Parathyroid adenoma (tissue), 2 donors: ENCODE measurements at regions not wholly inside any gene's neighbourhood (a gene's known extent, or its start where the extent isn't known, plus 50 kb on each side); places are given as distances from the start of the nearest gene placed in this dataset.

Experiments
- H2AFZ ChIP-seq: fragments of 300-600 bp; sonication (generic); one replicate; pipeline ENCODE4 v1.7.0; 2017; ENCODE audit warnings: antibody characterized with exemption, mild to moderate bottlenecking
- H3K27ac ChIP-seq: fragments of 300-600 bp; sonication (generic); one replicate; pipeline ENCODE4 v1.7.0; 2017
- H3K27me3 ChIP-seq: fragments of 300-600 bp; sonication (generic); one replicate; pipeline ENCODE4 v1.7.0; 2017; ENCODE audit warnings: low read length; ENCODE audit not compliant: control insufficient read depth, insufficient read depth
- H3K36me3 ChIP-seq: fragments of 300-600 bp; sonication (generic); one replicate; pipeline ENCODE4 v1.7.0; 2017; ENCODE audit warnings: low read length; ENCODE audit not compliant: control insufficient read depth, insufficient read depth
- H3K4me1 ChIP-seq: fragments of 300-600 bp; sonication (generic); one replicate; pipeline ENCODE4 v1.7.0; 2017; ENCODE audit warnings: control low read depth
- H3K4me2 ChIP-seq: fragments of 300-600 bp; sonication (generic); one replicate; pipeline ENCODE4 v1.7.0; 2017; ENCODE audit warnings: low read length
- H3K4me3 ChIP-seq: fragments of 300-600 bp; sonication (generic); one replicate; pipeline ENCODE4 v1.7.0; 2017; ENCODE audit warnings: low read depth, low read length
- H3K79me2 ChIP-seq: fragments of 300-600 bp; sonication (generic); one replicate; pipeline ENCODE4 v1.7.0; 2017; ENCODE audit warnings: control low read depth
- H3K9ac ChIP-seq: fragments of 300-600 bp; sonication (generic); one replicate; pipeline ENCODE4 v1.7.0; 2017; ENCODE audit warnings: mild to moderate bottlenecking
- H3K9me3 ChIP-seq: fragments of 300-600 bp; sonication (generic); one replicate; pipeline ENCODE4 v1.7.0; 2017; ENCODE audit warnings: low read length; ENCODE audit not compliant: control insufficient read depth
- TF ChIP-seq, protein P1 (sequence below): fragments of 300-600 bp; sonication (generic); IDR thresholded peaks from one replicate; pipeline ENCODE4 v1.7.0; 2017; ENCODE audit warnings: antibody characterized with exemption, mild to moderate bottlenecking
- donor health status: primary hyperparathyroidism.

DNA sequence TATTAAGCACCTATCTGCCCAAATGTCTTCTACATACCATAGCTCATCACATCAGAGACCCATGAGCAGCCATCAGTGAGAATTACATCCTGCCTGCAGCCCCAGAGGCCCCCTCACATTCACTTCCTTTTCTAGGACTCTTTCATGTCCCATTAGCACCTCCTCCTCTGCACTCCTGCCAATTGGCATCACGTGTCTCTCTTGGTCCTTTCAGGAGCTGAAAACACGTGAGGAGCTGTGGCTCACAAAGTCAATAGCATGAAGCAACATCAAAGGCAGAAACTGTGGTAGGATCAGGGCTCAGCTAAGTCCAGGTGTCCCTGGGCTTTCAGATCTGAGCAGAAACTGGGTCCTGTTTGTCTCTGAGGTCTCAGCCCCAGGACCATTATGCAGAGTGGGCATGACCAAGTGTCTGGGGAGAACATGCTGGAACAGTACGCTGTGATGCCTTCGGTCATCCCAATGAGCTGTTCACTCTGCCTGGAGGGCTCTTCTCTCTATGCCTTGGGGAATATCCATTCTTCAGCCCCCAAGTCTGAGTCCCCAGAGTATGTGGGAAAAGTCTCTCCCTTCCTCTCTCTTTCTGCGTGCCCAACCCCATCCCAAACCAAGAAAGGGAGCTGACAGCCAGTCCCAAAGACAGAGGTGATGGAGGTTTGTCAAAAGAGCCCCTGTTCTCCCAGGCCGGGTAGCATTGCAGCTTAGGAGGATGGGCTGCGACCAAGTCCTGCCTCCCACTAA, 457.0 kb upstream of the CDH5 start:
- no peak overlapping the region for H3K27ac ChIP-seq

DNA sequence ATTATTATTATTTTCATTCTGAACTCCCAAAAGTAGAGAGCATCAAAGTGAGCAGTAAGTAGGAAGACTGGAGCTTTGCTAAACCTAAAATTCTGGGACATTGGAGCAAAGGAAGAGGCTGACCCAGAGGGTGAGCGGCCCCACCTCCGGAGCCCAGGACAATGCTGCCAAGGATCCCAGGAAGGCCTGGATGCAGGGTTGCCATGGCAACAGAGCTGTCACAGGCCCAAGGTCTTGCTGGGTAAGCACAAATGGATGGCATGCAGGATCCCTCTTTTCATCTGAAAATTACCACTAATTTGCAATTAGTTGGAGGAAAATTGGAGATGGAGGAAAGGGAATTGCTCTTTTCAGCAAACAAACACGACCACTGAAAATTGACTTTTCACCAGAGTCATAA, 457.9 kb upstream of the CDH5 start:
- no peaks in the 10 kb centered on the region for H3K9me3 ChIP-seq
- H3K79me2 ChIP-seq: no peaks in the 10 kb centered on the region
- H2AFZ ChIP-seq: no peak overlapping the region
- H3K4me3 ChIP-seq: no peak overlapping the region
- no peak overlapping the region for H3K9ac ChIP-seq
- H3K27ac ChIP-seq: no peak overlapping the region
- peaks cover 5% of the 10 kb centered on the region for H3K4me1 ChIP-seq
- TF ChIP-seq, protein P1, sequence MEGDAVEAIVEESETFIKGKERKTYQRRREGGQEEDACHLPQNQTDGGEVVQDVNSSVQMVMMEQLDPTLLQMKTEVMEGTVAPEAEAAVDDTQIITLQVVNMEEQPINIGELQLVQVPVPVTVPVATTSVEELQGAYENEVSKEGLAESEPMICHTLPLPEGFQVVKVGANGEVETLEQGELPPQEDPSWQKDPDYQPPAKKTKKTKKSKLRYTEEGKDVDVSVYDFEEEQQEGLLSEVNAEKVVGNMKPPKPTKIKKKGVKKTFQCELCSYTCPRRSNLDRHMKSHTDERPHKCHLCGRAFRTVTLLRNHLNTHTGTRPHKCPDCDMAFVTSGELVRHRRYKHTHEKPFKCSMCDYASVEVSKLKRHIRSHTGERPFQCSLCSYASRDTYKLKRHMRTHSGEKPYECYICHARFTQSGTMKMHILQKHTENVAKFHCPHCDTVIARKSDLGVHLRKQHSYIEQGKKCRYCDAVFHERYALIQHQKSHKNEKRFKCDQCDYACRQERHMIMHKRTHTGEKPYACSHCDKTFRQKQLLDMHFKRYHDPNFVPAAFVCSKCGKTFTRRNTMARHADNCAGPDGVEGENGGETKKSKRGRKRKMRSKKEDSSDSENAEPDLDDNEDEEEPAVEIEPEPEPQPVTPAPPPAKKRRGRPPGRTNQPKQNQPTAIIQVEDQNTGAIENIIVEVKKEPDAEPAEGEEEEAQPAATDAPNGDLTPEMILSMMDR: no peak
- no peak overlapping the region for H3K4me2 ChIP-seq
- no peaks in the 10 kb centered on the region for H3K27me3 ChIP-seq
- H3K36me3 ChIP-seq: no peaks in the 10 kb centered on the region

More for the DNA sequence above, 457.0 kb upstream of the CDH5 start:
- no peaks in the 10 kb centered on the region for H3K9me3 ChIP-seq
- H3K4me2 ChIP-seq: no peak overlapping the region
- no peaks in the 10 kb centered on the region for H3K79me2 ChIP-seq
- H3K4me3 ChIP-seq: no peak overlapping the region
- H3K4me1 ChIP-seq: peaks cover 5% of the 10 kb centered on the region
- no peaks in the 10 kb centered on the region for H3K36me3 ChIP-seq
- peak overlapping the region; percentile 28 for H2AFZ ChIP-seq
- H3K9ac ChIP-seq: no peak overlapping the region
- TF ChIP-seq, protein P1: no peak
- H3K27me3 ChIP-seq: no peaks in the 10 kb centered on the region

DNA sequence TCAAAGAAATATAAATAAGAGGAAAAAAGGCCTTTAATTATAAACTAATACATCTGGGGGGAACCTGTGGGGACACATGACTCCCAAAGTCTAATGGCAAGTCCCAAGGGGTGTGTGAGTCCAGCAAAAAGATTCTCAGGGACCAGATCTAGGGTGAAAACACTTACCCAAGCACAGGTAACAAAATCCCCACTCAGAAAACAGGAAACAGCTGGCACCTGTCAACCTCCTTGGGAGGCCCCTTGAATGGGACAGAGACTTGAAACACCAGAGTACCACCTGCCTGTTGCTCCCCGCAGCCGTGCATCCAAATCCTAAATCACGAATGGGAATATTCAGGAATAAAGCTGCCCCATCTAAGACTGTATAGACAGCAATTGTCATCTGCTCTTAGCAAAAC, 461.2 kb upstream of the CDH5 start:
- Histone ChIP-seq H2AFZ (no peak overlapping the region), H3K36me3 (no peaks in the 10 kb centered on the region), H3K27ac (no peak overlapping the region), H3K79me2 (no peaks in the 10 kb centered on the region), H3K4me3 (no peak overlapping the region), H3K27me3 (no peaks in the 10 kb centered on the region), H3K9ac (no peak overlapping the region), H3K4me1 (peaks cover 5% of the 10 kb centered on the region), H3K9me3 (no peaks in the 10 kb centered on the region), H3K4me2 (no peak overlapping the region)
- TF ChIP-seq, protein P1: no peak

DNA sequence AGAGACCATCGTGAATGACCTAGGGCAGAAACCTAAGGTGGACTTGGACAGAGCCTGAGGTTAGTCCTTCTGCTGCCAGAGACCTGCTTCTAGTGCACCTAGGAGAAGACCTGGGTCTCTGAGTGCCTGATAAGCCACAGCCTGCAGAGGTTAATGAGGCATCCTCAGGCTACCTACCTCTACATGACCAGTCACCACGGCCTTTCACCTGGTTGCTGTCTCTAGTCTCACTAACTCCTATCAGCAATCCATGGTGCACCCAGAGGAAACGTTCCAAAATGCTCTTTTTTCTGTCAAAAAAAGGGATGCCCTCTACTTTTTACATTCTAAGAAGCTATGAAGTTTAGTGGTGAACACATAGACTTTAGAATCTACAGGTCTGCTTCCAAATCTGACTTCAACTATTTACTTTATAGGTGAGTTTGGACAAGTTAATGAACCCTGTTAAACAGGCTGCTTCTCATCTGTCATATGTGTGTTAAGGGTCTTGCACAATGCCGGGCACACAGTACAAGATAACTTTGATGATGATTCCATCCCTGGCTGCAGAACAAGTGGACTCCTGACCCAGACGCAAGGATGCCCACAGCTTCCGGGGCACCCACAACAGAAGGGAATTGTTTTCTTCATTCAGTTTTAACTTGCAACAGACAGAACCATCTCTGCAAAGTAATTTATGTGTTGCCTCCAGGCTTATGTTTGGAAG, 469.9 kb upstream of the CDH5 start:
- TF ChIP-seq, protein P1: no peak
- Histone ChIP-seq H3K4me3 (no peak overlapping the region), H3K9me3 (no peaks in the 10 kb centered on the region), H3K36me3 (no peaks in the 10 kb centered on the region), H3K27ac (no peak overlapping the region), H3K27me3 (no peaks in the 10 kb centered on the region), H3K9ac (no peak overlapping the region), H3K4me1 (no peaks in the 10 kb centered on the region), H3K4me2 (no peak overlapping the region), H3K79me2 (no peaks in the 10 kb centered on the region), H2AFZ (no peak overlapping the region)
